Caki2 (cell line): ENCODE measurements at regions not wholly inside any gene's neighbourhood (a gene's known extent, or its start where the extent isn't known, plus 50 kb on each side); places are given as distances from the start of the nearest gene placed in this dataset.

Experiments
- DNase-seq: peaks from one replicate; pipeline ENCODE4 v3.0.0-alpha.2; 2015; ENCODE audit warnings: low read depth
- in situ Hi-C: cut with HindIII; loops from 2 replicates; pipeline ENCODE4 v1.10.0; 2016; ENCODE audit warnings: low sequenced_read_pairs, low pct_unique_long_range_greater_than_20kb, mixed read lengths

DNA sequence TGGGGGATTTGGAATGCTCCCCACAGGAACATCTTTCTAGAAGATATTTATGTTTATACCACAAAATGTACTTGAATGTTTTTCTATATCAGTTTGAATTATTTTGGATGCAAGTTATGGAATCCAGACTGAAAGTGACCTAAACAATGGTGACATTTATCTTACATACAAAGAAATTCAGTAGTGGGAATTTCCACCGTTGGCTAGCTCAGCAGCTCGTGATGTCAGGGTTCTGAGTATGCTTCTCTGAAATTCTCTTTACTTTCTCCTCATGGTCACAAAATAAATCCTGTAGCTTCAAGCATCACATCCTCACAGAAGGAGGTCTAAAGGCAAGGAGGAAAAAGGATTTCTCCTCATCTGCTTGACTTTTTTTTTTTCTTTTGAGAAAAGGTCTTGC is 105.3 kb downstream of the AKAIN1 start:
- no peak for DNase-seq
- in situ Hi-C loops: no loop called here

DNA sequence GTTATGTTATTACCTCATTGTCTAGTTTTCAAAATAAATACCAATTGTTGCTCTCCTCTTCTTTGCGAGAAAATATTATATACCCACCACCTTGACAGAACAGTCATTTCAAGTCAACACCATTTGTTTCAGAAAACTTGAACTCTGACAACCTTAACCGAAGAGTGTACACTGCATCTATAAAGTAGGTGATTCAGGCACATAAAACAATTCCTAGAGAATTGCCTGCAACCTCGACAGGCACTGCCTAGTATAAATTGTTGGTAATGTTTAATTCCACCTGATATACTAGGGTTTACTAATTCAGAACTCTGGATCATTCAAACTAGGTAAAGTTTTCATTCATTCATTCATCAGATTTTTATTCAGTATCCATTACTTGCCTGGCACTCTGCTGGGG is 121.8 kb downstream of the AKAIN1 start:
- in situ Hi-C loops: no loop called here
- no peak for DNase-seq

GRCh38 chr18:5073026-5073944 is 123.8 kb downstream of the AKAIN1 start:
- peak; percentile 22 for DNase-seq
- in situ Hi-C loops: no loop called here

GRCh38 chr18:5068851-5069250 is 128.2 kb downstream of the AKAIN1 start:
- in situ Hi-C loops: no loop called here
- DNase-seq: no peak

- DNase-seq: no peak
- in situ Hi-C loops: no loop called here
These were observed 130.6 kb downstream of the AKAIN1 start for GRCh38 chr18:5066380-5066977.

DNA sequence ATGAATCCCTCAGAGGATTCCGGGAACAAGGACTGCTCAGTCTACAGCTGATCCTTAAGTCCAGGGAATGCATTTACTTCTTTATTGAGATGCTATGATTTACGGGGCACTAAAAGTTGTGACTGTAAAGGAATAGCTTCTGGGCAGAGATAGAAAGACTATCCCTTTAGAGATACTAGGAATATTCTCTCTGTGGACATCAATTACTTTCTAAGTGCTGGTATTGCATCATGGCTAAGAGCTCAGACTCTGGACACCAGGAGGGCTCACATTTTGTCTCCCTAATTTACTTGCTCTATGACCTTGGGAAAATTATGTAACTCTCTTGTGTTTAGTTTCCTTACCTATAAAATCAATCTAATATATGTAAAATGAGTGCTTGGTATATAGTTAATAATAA is 131.4 kb downstream of the AKAIN1 start:
- DNase-seq: no peak
- in situ Hi-C loops: no loop called here

DNA sequence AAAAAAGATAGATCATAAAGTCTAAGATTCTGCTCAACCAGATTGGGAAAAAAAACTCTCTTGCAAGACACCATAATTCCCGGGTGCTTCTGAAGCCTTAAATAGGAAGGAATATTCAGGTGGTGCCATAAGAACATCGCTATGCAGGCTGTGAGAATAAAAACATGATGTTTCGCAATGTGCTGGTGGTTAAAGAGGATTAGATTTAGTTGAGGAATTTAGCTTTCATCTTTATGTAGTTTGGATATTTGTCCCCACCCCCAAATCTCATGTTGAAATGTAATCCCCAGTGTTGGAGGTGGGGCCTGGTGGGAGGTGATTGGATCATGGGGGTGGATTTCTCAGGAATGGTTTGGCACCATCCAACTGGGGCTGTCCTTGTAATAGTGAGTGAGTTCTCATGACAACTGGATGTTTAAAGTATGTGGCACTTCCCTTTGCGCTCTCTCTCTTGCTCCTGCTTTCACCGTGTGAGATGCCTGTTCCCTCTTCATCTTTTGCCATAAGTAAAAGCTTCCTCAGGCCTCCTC is 132.2 kb downstream of the AKAIN1 start:
- no peak for DNase-seq
- in situ Hi-C loops: no loop called here

GRCh38 chr18:5061785-5062184 is 135.3 kb downstream of the AKAIN1 start:
- in situ Hi-C loops: no loop called here
- DNase-seq: no peak

DNA sequence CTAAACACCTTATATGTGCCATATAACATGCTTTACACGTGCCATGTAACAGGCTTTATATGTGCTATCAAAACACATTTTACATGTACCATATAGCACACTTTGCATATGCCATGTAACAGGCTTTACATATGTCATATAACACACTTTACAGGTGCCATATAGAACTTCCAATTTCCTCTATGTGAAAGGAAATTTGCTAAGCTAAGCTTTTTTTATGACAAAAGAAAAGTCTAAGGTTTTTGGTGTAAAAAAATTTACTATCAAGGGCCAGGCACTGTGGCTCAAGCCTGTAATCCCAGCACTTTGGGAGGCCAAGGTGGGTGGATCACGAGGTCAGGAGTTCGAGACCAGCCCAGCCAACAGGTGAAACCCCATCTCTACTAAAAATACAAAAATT is 136.5 kb downstream of the AKAIN1 start:
- DNase-seq: no peak
- in situ Hi-C loops: no loop called here

DNA sequence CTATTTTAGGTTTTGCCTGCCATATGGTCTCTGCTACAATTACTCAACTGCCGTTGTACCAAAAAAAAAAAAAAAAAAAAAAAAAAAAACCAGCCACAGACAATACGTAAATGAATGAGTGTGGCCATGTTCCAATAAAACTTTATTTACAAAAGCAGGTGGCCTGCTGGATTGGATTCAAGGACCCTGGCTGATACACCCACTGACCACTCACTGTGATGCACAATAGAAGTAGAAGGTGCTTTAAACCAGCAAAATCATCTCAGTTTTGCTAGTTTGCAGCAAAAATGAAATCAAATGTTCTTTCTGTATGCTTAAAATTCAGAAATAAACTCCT is 137.4 kb downstream of the AKAIN1 start:
- in situ Hi-C loops: no loop called here
- DNase-seq: no peak

GRCh38 chr18:5058768-5059695 is 138.0 kb downstream of the AKAIN1 start:
- DNase-seq: no peak
- in situ Hi-C loops: no loop called here

GRCh38 chr18:5057386-5058348 is 139.4 kb downstream of the AKAIN1 start:
- in situ Hi-C loops: no loop called here
- peak; percentile 37 for DNase-seq

DNA sequence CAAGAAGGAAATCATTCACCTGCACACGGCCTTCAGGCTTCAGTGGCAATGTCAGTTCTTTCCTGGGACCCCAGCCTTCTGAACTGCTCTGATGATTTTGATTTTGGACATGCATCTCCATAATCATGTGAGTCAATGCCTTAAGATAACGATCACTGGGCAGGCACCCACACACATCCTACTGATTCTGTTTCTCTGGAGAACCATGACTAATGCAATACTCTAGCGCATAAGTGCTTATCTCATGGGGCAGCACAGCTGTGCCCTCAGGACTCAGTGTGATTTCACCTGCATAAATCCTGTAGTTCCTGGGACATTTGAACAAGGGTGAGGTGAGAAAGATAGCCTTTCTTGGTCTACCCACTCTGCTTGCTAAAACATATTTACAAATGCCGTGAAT is 144.6 kb downstream of the AKAIN1 start:
- in situ Hi-C loops: no loop called here
- no peak for DNase-seq

GRCh38 chr18:5051207-5051606 is 145.8 kb downstream of the AKAIN1 start:
- in situ Hi-C loops: no loop called here
- DNase-seq: no peak

GRCh38 chr18:5049124-5049523 is 147.9 kb downstream of the AKAIN1 start:
- no peak for DNase-seq
- in situ Hi-C loops: no loop called here

DNA sequence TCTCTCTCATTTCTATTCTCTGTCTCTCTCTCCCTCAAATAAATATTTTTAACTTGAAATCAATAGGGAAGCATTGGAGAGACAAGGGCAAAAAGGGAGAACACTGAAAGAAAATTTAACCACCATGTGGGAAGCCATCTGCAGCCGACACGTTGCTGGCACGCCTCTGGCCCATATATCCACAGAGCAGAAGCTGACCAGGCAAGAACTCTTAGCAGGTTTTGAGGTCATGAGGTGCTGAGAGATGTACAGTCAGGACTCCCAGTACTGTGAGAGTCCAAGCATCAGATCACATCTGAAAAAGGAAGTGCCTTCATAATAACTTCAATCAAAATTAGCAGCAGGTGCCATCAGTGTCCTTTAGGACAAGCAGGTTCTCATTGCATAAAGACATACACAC is 156.6 kb downstream of the AKAIN1 start:
- in situ Hi-C loops: no loop called here
- DNase-seq: no peak

GRCh38 chr18:5036523-5036922 is 160.5 kb downstream of the AKAIN1 start:
- in situ Hi-C loops: no loop called here

GRCh38 chr18:5031216-5031615 is 165.8 kb downstream of the AKAIN1 start:
- in situ Hi-C loops: no loop called here
- DNase-seq: no peak

More at GRCh38 chr18:5036523-5036922, 160.5 kb downstream of the AKAIN1 start:
- DNase-seq: no peak
